GM21825 (cell line): ENCODE measurements at regions not wholly inside any gene's neighbourhood (a gene's known extent, or its start where the extent isn't known, plus 50 kb on each side); places are given as distances from the start of the nearest gene placed in this dataset.

Experiments used
- ATAC-seq: cut with Tn5 transposase; IDR thresholded peaks from one replicate; pipeline ENCODE4 v1.9.1; 2021; ENCODE audit warnings: mild to moderate bottlenecking, moderate library complexity; ENCODE audit not compliant: unreplicated experiment

GRCh38 chr11:92423115-92424034, 198.8 kb downstream of the FAT3 start:
- no peak for ATAC-seq

GRCh38 chr11:92424281-92424680, 199.7 kb downstream of the FAT3 start:
- no peak for ATAC-seq

GRCh38 chr11:92425127-92425526, 200.5 kb downstream of the FAT3 start:
- ATAC-seq: no peak

GRCh38 chr11:92432515-92432914, 207.9 kb downstream of the FAT3 start:
- no peak for ATAC-seq

- ATAC-seq: no peak
Observed at GRCh38 chr11:92436034-92436920, 211.7 kb downstream of the FAT3 start.

- ATAC-seq: no peak
Observed at GRCh38 chr11:92439133-92439532, 214.5 kb downstream of the FAT3 start.

- no peak for ATAC-seq
Observed at GRCh38 chr11:92440701-92441442, 216.3 kb downstream of the FAT3 start.

- no peak for ATAC-seq
Observed at GRCh38 chr11:92441443-92441726, 216.8 kb downstream of the FAT3 start.

- no peak for ATAC-seq
Observed at GRCh38 chr11:92443199-92443598, 218.6 kb downstream of the FAT3 start.

GRCh38 chr11:92447586-92447985, 223.0 kb downstream of the FAT3 start:
- no peak for ATAC-seq

GRCh38 chr11:92449222-92449621, 224.6 kb downstream of the FAT3 start:
- no peak for ATAC-seq

GRCh38 chr11:92449780-92450179, 225.2 kb downstream of the FAT3 start:
- ATAC-seq: no peak

- ATAC-seq: no peak
Observed at GRCh38 chr11:92451063-92451462, 226.4 kb downstream of the FAT3 start.

GRCh38 chr11:92453055-92453454, 228.4 kb downstream of the FAT3 start:
- no peak for ATAC-seq

- no peak for ATAC-seq
Observed at GRCh38 chr11:92455210-92455790, 230.7 kb downstream of the FAT3 start.

GRCh38 chr11:92457250-92457649, 232.6 kb downstream of the FAT3 start:
- no peak for ATAC-seq

- ATAC-seq: no peak
Observed at GRCh38 chr11:92458486-92458885, 233.9 kb downstream of the FAT3 start.

GRCh38 chr11:92460213-92460612, 235.6 kb downstream of the FAT3 start:
- ATAC-seq: no peak

- no peak for ATAC-seq
Observed at GRCh38 chr11:92461447-92461846, 236.8 kb downstream of the FAT3 start.

- no peak for ATAC-seq
Observed at GRCh38 chr11:92462821-92463220, 238.2 kb downstream of the FAT3 start.

- no peak for ATAC-seq
Observed at GRCh38 chr11:92464822-92465221, 240.2 kb downstream of the FAT3 start.
